ENCODE measurements at regions not wholly inside any gene's neighbourhood (a gene's known extent, or its start where the extent isn't known, plus 50 kb on each side); places are given as distances from the start of the nearest gene placed in this dataset.
"Not testable (repeated sequence)": the region's sequence is repeated elsewhere in the genome, so short reads cannot be mapped to it uniquely, and the experiment has no call there.

DNA sequence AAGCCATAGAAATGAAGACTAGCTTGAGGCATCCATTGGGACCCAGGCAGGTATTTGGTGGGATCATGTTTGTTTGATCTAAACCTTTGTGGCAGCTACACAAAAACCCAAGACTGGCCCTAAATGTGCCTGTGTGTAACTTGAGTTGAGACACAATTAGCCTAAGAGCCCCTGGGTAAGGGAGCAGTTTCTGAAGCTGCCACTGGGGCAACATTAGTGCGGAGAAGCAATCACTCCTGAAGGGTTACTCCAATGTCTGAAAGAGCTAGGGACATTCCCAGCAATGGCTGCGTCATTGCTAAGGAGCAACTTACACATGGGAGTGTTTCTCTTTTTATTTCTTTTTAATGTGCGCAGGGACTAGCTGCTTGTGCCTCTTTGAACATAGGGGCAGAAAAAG is 67.9 kb upstream of the EEF1E1 start:
- Histone ChIP-seq H3K4me3 (no peak overlapping the region), H3K4me1 (no peaks in the 10 kb centered on the region), H3K36me3 (no peaks in the 10 kb centered on the region), H3K9me3 (no peaks in the 10 kb centered on the region), H3K27ac (no peak overlapping the region), H3K27me3 (no peaks in the 10 kb centered on the region)
- DNase-seq (no peak), ATAC-seq (no peak)
- intact Hi-C loops (cut with DNase I; ENCODE audit: low total_unique reads) (no loop called here), in situ Hi-C loops (cut with MboI; ENCODE audit: low sequenced_read_pairs in 4 of 4) (no loop called here)
- TF ChIP-seq, protein P1, sequence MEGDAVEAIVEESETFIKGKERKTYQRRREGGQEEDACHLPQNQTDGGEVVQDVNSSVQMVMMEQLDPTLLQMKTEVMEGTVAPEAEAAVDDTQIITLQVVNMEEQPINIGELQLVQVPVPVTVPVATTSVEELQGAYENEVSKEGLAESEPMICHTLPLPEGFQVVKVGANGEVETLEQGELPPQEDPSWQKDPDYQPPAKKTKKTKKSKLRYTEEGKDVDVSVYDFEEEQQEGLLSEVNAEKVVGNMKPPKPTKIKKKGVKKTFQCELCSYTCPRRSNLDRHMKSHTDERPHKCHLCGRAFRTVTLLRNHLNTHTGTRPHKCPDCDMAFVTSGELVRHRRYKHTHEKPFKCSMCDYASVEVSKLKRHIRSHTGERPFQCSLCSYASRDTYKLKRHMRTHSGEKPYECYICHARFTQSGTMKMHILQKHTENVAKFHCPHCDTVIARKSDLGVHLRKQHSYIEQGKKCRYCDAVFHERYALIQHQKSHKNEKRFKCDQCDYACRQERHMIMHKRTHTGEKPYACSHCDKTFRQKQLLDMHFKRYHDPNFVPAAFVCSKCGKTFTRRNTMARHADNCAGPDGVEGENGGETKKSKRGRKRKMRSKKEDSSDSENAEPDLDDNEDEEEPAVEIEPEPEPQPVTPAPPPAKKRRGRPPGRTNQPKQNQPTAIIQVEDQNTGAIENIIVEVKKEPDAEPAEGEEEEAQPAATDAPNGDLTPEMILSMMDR (IDR thresholded peaks at IDR 0.05 in 4 of 5, conservative IDR thresholded peaks at IDR 0.05 in 1 of 5), result no peak
- TF ChIP-seq POLR2A (IDR thresholded peaks at IDR 0.05), result no peak

DNA sequence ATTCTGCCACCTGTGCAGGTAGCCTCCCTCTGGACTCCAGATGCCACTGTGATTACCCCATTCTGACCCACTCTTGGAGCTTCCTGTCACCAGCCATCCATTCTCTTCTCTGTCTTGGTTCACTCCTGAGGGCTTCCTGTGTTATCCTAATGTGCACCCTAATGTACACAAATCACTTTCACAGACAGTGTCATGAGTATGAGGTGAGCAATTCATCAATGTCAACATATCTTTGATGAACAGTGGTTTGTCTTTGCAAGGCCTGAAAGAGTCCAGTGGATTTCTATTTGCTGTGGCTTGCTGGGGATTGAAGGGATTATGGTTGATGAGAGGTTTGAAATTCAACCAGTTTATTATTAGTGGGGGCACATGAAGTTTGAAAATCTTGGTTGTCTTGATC is 63.8 kb upstream of the EEF1E1 start:
- Histone ChIP-seq H3K4me1 (no peaks in the 10 kb centered on the region), H3K4me3 (no peak overlapping the region), H3K9me3 (no peaks in the 10 kb centered on the region), H3K36me3 (no peaks in the 10 kb centered on the region), H3K27ac (no peak overlapping the region), H3K27me3 (no peaks in the 10 kb centered on the region)
- intact Hi-C loops (cut with DNase I; ENCODE audit: low total_unique reads), result no loop called here
- DNase-seq (no peak), ATAC-seq (no peak)
- TF ChIP-seq, protein P1 (IDR thresholded peaks at IDR 0.05 in 4 of 5, conservative IDR thresholded peaks at IDR 0.05 in 1 of 5), result no peak
- TF ChIP-seq POLR2A (IDR thresholded peaks at IDR 0.05), result no peak
- in situ Hi-C loops (cut with MboI; ENCODE audit: low sequenced_read_pairs in 4 of 4), result no loop called here

DNA sequence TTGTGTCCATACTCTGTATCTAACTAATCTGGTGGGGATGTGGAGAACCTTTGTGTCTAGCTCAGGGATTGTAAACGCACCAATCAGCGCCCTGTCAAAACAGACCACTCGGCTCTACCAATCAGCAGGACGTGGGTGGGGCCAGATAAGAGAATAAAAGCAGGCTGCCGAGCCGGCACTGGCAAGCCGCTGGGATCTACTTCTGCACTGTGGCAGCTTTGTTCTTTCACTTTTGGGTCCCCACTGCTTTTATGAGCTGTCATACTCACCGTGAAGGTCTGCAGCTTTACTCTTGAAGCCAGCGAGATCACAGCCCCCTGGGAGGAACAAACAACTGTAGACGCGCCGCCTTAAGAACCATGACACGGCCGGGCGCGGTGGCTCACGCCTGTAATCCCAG is 62.7 kb upstream of the EEF1E1 start:
- intact Hi-C loops (cut with DNase I; ENCODE audit: low total_unique reads); H3K36me3 ChIP-seq; H3K27ac ChIP-seq; H3K27me3 ChIP-seq; in situ Hi-C loops (cut with MboI; ENCODE audit: low sequenced_read_pairs in 4 of 4); H3K4me1 ChIP-seq; DNase-seq; H3K9me3 ChIP-seq; ATAC-seq; H3K4me3 ChIP-seq: not testable (repeated sequence)

DNA sequence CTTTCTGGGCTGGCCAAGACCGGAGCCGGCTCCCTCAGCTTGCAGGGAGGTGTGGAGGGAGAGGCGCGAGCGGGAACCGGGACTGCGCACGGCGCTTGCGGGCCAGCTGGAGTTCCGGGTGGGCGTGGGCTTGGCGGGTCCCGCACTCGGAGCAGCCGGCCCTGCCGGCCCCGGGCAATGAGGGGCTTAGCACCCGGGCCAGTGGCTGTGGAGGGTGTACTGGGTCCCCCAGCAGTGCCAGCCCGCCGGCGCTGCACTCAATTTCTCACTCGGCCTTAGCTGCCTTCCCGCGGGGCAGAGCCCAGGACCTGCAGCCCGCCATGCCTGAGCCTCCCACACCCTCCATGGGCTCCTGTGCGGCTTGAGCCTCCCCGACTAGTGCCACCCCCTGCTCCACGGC is 61.9 kb upstream of the EEF1E1 start:
- H3K9me3 ChIP-seq; H3K36me3 ChIP-seq; intact Hi-C loops (cut with DNase I; ENCODE audit: low total_unique reads); H3K27me3 ChIP-seq; DNase-seq; ATAC-seq; in situ Hi-C loops (cut with MboI; ENCODE audit: low sequenced_read_pairs in 4 of 4); H3K4me1 ChIP-seq; H3K27ac ChIP-seq; H3K4me3 ChIP-seq: not testable (repeated sequence)

DNA sequence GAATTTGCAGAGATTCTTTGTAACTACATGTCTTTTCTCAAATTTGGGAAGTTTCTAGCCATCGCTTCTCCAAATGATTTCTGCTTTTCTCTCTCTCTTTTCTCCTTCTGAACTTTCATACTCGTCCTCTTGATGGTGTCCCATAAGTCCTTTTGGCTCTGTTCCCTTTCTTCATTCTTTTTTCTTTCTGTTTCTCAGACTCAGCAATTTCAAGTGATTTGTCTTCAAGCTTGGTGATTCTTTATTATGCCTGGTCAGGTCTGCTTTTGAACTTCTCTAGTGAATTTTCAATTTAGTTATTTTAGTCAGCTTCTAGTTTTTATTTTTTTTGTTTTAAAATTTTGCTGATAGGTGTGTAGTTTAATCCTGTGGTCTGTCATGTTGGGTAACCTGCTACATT is 57.6 kb upstream of the EEF1E1 start:
- Histone ChIP-seq H3K4me1 (no peaks in the 10 kb centered on the region), H3K9me3 (no peaks in the 10 kb centered on the region), H3K27ac (no peak overlapping the region), H3K27me3 (no peaks in the 10 kb centered on the region), H3K36me3 (no peaks in the 10 kb centered on the region), H3K4me3 (no peak overlapping the region)
- intact Hi-C loops (cut with DNase I; ENCODE audit: low total_unique reads), result no loop called here
- TF ChIP-seq, protein P1 (IDR thresholded peaks at IDR 0.05 in 4 of 5, conservative IDR thresholded peaks at IDR 0.05 in 1 of 5), result no peak
- TF ChIP-seq POLR2A (IDR thresholded peaks at IDR 0.05), result no peak
- DNase-seq (no peak), ATAC-seq (no peak)
- in situ Hi-C loops (cut with MboI; ENCODE audit: low sequenced_read_pairs in 4 of 4), result no loop called here

DNA sequence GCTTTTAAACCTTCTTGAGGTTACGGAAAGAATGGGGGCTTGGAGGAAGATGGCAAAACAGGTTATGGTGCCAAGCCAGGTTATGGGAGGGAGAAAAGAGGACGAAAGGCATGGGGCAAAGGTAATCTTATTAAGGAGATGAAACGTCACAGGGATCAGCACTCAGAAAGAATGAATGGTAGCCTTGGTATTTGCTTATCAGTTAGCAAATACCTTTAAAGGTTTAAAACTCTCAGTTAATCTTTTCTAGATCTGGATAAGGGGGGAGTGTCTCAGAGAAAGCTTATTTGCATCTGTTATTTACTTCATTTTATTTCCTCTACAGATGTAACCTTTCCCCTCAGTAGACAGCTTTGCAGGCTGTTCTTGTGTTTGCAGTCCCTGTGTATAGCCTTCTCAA is 55.5 kb upstream of the EEF1E1 start:
- DNase-seq, result no peak

More for the DNA sequence above, 55.5 kb upstream of the EEF1E1 start:
- intact Hi-C loops (cut with DNase I; ENCODE audit: low total_unique reads), result no loop called here
- Histone ChIP-seq H3K27ac (no peak overlapping the region), H3K4me1 (no peaks in the 10 kb centered on the region), H3K9me3 (no peaks in the 10 kb centered on the region), H3K4me3 (no peak overlapping the region), H3K27me3 (no peaks in the 10 kb centered on the region), H3K36me3 (no peaks in the 10 kb centered on the region)
- in situ Hi-C loops (cut with MboI; ENCODE audit: low sequenced_read_pairs in 4 of 4), result no loop called here
- TF ChIP-seq POLR2A (IDR thresholded peaks at IDR 0.05), result no peak
- TF ChIP-seq, protein P1 (IDR thresholded peaks at IDR 0.05 in 4 of 5, conservative IDR thresholded peaks at IDR 0.05 in 1 of 5), result no peak
- no peak for ATAC-seq
